NCI-H2107 treated with DMSO at 0.1 percent for 48 hours (cell line): ENCODE measurements at regions not wholly inside any gene's neighbourhood (a gene's known extent, or its start where the extent isn't known, plus 50 kb on each side); places are given as distances from the start of the nearest gene placed in this dataset.

ENCODE experiments used
- DNase-seq: peaks from one replicate; lab custom pipeline; 2025; ENCODE audit not compliant: unreplicated experiment; lab: John Stamatoyannopoulos, UW

DNA sequence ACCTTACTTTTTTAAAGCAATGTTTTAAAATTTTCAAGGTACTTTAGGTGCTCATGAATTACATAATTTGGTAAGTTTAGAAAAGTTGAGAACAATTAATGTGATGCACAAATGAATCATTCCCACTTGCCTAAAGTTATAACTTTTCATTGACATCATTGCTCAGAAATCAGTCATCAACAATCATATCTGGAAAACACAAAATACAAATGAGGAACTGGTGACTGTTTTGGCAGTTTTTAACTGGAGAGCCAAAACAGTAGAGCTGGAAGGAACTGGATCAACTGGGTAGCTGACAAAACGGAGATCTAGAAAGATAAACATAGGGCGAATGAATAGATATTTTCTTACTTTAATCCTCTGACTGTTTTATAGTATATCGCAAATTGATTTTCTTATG is 767.1 kb downstream of the IGSF11 start:
- no peak for DNase-seq

DNA sequence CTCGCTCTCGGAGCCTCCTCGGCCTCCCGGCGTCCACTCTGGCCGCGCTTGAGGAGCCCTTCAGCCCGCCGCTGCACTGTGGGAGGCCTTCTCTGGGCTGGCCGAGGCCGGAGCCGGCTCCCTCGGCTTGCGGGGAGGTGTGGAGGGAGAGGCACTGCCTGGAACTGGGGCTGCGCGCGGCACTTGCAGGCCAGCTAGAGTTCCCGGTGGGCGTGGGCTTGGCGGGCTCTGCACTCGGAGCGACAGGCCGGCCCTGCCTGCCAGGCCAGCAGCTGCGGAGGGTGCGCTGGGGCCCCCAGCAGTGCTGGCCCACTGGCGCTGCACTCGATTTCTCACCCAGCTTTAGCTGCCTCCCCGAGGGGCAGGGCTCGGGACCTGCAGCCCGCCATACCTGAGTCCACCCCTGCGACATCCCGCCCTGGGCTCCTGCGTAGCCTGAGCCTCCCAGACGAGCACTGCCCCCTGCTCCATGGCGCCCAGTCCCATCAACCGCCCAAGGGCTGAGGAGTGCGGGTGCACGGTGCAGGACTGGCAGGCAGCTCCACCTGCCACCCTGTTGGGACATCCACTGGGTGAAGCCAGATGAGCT is 765.0 kb downstream of the IGSF11 start:
- no peak for DNase-seq

GRCh38 chr3:118272991-118273390 is 761.7 kb downstream of the IGSF11 start:
- no peak for DNase-seq

GRCh38 chr3:118277814-118278213 is 756.8 kb downstream of the IGSF11 start:
- DNase-seq: no peak

GRCh38 chr3:118292841-118293240 is 741.8 kb downstream of the IGSF11 start:
- DNase-seq: no peak

- no peak for DNase-seq
Observed at GRCh38 chr3:118298133-118298532, 736.5 kb downstream of the IGSF11 start.

DNA sequence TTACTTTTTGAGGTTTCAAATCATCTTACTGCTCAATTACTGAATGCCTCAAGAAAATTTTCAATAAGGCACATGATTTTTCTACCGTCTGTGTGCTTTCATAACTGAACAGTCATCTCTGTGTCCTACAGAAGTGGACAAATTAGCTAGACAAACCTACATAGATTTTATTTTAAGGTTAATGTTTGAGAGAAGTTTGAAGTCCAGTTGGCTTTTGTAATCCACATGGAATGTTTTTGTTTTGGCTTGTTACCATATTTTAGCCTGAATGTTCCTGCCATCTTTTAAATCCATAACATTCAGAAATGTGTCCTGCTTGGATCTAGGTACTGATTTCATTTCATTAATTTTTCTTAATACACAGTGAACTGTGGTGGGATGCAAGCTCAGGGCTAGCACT is 730.1 kb downstream of the IGSF11 start:
- no peak for DNase-seq

GRCh38 chr3:118332699-118333098 is 701.9 kb downstream of the IGSF11 start:
- no peak for DNase-seq

DNA sequence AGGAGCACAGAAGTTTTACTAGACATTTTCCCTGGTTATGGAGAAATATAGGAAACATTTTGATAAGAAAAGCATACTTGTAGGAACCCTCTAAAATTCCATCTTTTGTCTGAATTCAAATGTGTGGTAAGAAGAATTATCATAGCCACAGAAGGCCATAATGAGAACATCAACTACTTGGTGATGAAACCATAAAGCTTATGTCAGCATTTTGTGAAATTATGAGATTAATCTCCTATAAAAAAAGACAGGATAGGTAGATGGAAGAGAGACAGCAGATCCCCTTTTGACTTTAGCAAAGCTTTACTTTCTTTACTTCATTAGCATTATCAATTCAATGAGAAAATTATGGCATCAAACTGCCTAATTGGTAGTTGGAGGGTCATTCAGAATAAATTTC is 697.0 kb downstream of the IGSF11 start:
- DNase-seq: no peak

DNA sequence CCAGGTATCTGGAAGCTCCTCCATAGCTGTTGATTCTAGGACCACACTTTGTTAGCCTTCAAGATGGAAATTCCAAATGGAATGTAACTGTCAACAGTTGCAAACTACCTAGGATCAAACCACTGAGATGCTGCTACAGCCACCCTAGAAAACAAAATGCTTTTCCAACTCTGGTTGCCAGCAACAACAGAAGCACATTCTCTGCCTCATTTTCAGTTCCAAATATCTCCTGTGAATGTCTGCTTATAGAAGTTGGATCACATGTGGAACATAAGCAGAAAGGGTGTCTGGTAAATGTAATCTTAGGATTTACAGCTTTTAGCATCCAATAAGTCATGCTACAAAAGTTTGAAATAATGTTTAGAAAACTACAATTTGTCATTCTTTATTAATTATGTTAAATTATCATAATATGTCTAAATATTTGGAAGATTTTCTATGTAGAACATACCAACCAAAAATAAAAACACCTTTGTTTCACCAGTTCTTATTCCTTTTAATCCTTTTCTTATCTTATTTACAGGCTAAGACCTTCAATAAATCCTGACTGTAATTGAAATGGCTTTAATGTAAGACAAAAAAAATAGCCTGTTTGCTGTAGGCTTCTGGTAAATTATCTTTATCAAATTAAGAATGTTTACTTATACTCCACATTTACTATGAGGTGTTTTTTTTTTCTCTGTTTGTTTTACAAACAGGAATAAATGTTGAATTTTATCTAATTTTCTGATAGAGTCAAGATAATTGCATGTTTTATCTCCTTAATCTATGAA is 687.1 kb downstream of the IGSF11 start:
- no peak for DNase-seq

DNA sequence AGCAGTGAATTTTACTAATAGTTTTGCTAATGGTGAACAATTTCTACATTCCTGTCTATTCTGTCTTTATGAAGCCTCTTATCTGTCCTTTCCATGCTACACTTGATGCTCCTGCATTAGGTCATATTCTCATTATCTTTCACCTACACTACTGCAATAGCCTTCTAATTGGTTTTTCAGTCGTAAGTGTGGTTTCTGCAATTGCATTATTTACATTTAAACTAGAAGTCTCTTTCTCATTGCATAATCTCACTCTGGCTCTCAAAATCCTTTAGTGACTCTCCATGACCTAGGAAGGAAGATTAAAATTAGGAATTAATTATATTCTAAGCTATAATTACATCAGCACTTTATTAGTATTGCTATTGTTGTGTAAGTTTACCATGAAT is 686.5 kb downstream of the IGSF11 start:
- no peak for DNase-seq

GRCh38 chr3:118354556-118354955 is 680.1 kb downstream of the IGSF11 start:
- no peak for DNase-seq

DNA sequence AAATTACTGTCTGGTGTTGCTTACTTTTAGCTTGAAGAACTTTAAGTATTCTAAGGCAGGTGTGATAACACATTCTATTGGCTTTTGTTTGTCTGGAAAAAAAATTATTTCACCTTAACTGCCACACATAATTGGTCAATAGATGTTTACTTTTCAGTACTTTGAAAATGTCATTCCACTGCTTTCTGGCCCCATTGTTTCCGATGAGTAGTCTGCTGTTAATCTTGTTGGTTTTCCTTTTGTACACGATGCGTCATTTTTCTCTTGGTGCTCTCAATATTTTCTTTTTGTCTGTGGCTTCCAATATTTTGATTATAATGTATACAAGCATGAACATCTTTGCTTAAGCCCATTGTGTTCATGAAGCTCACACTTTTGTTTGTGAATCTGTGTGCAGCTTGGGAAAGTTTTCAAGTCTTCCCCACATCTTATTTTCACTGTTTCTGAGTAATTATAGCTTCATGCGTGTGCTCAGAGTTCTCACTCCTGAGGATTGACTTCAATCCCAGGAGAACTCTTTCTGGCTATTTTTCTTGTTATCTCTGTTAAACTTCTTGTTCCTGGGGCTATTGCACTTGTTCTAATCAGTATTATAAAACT is 664.7 kb downstream of the IGSF11 start:
- no peak for DNase-seq

- no peak for DNase-seq
Observed at GRCh38 chr3:118380576-118380975, 654.1 kb downstream of the IGSF11 start.

- DNase-seq: no peak
Observed at GRCh38 chr3:118396491-118396890, 638.2 kb downstream of the IGSF11 start.

DNA sequence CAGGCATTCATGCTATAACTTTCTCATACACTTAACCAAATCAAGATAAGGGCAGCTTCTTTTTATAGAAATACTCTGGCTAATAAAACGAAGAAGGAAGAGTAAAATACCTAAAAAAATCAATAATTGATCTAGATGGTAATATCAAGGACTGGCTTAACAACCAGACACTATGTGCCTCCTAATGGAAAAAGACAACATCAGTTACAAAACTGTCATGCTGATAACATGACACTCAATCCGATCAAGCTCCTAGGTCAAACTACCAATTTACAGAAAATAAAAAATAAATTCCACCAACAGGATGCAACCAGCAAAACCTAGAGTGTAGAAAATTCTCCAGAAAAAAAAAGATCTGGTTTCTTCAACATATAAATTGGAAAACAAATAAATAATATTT is 634.6 kb downstream of the IGSF11 start:
- DNase-seq: no peak

DNA sequence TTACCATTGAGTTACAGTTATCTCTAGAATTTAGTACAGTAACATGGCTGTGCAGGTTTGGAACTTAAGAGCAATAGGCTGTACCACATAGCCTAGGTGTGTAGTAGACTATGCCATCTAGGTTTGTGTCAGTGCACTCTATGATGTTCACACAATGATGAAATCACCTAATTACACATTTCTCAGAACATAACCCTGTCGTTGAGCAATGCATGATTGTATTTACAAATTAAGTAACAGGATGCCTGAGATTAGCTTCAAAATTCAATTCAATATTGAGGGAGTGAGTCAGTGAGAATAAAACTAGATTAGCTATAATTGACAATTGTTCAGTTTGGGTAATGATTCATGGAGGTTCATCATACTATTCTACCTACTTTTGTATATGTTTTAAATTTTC is 633.8 kb downstream of the IGSF11 start:
- DNase-seq: no peak

GRCh38 chr3:118401887-118402286 is 632.8 kb downstream of the IGSF11 start:
- no peak for DNase-seq

GRCh38 chr3:118402971-118403370 is 631.7 kb downstream of the IGSF11 start:
- no peak for DNase-seq

DNA sequence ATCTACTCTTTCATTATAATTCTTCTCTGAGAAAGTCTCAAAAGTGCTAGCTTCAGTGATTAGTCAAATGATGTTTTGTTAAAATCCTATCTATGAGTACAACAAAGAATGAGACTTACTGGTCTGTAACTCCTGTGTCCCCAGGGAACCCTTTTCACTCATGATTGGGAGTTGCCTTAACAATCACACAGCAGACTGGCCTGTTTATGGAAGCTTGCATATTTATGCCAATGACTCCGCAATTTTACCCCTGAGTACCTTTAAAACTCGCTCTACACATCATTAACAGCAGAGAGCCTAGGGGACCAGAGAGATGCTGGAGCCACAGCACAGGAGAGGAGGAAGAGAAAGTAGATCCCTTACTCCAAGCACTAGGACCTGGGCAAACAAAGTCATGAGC is 628.1 kb downstream of the IGSF11 start:
- DNase-seq: no peak

DNA sequence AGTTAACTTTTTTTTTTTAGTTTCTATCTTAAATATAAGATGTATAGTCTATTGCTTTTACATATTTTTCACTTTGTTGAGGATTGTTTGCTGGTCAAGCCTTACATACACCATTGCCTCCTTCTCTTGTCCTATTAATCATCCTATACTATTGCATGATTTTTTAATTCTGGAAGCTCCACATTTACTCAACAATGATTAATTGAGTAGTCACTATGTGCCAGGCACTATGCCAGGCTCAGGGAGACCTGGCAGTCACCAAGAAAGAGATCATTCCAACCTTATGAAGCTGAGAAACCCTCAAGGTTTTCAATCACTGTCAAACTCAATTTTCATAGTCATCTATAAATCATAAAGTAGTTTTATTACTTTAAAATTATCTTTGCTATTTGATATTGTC is 626.2 kb downstream of the IGSF11 start:
- no peak for DNase-seq

- no peak for DNase-seq
Observed at GRCh38 chr3:118412503-118412902, 622.1 kb downstream of the IGSF11 start.
